H1 (cell line): ENCODE measurements at regions not wholly inside any gene's neighbourhood (a gene's known extent, or its start where the extent isn't known, plus 50 kb on each side); places are given as distances from the start of the nearest gene placed in this dataset.
A peak's percentile ranks its signal among the peaks of the same experiment; 100 is the strongest.

Experiments used
- CTCF ChIA-PET: fragments of 300-600 bp; sonication (Branson Sonifier 250); formaldehyde crosslinking; loops from one replicate; lab custom pipeline; 2021; ENCODE audit not compliant: partially characterized antibody; lab: Charles Lee
- POLR2A ChIA-PET: fragments of 300-600 bp; sonication (Branson Sonifier 250); formaldehyde crosslinking; loops from one replicate; lab custom pipeline; 2021; ENCODE audit warnings: inconsistent platforms; ENCODE audit not compliant: partially characterized antibody; lab: Charles Lee
- DNase-seq, 2 experiments: peaks; one replicate each; pipeline versions ENCODE4 v3.0.0 to v3.0.0-alpha.2; 2010 to 2022; ENCODE audit warnings: low spot score in 2 of 2, low read depth in 1 of 2, mixed read lengths in 1 of 2
- FAIRE-seq: peaks from 2 replicates; lab custom pipeline; 2011; peaks lifted over from hg19 to GRCh38; lab: Jason Lieb, UNC
- H2AFZ ChIP-seq: 2 replicates; pipeline ENCODE4 v1.8.1; 2012; ENCODE audit warnings: low read length, inconsistent platforms
- H2AK5ac ChIP-seq: 2 replicates; pipeline ENCODE4 v1.6.1; 2013; ENCODE audit warnings: low read depth, low read length
- H2BK120ac ChIP-seq: replicated peaks from 2 replicates; pipeline ENCODE3; 2013; ENCODE audit warnings: low read depth, low read length, inconsistent platforms
- H2BK12ac ChIP-seq: 2 replicates; pipeline ENCODE4 v1.6.1; 2013; ENCODE audit warnings: low read depth, low read length
- H2BK15ac ChIP-seq: 2 replicates; pipeline ENCODE4 v1.6.1; 2013; ENCODE audit warnings: low read length
- H2BK20ac ChIP-seq: 2 replicates; pipeline ENCODE4 v1.6.1; 2013; ENCODE audit warnings: low read length
- H2BK5ac ChIP-seq: 2 replicates; pipeline ENCODE4 v1.6.1; 2013; ENCODE audit warnings: low read depth, low read length
- H3K14ac ChIP-seq: 2 replicates; pipeline ENCODE4 v1.6.1; 2013; ENCODE audit warnings: inconsistent platforms; ENCODE audit not compliant: insufficient read length
- H3K18ac ChIP-seq: 2 replicates; pipeline ENCODE4 v1.6.1; 2013; ENCODE audit warnings: low read length; ENCODE audit errors: extremely low read depth
- H3K23ac ChIP-seq: 2 replicates; pipeline ENCODE4 v1.6.1; 2013; ENCODE audit warnings: inconsistent platforms; ENCODE audit not compliant: insufficient read length
- H3K23me2 ChIP-seq: 2 replicates; pipeline ENCODE4 v1.6.1; 2013; ENCODE audit warnings: low read depth, low read length
- H3K27ac ChIP-seq: 2 replicates; pipeline ENCODE4 v1.6.1; 2011; ENCODE audit warnings: low read depth, low read length, inconsistent platforms
- H3K27me3 ChIP-seq, 4 experiments: replicated peaks in 1 of 4; 1 replicate in 1 of 4; 2 replicates in 3 of 4; pipeline versions ENCODE4 v1.6.1 to v1.8.1; 2011 to 2013; ENCODE audit warnings: low read length in 3 of 4, mild to moderate bottlenecking in 3 of 4, inconsistent platforms in 2 of 4, mixed read lengths in 2 of 4, moderate library complexity in 1 of 4; ENCODE audit not compliant: control insufficient read depth in 3 of 4, insufficient read depth in 3 of 4; ENCODE audit errors: extremely low read depth in 1 of 4
- H3K36me3 ChIP-seq, 4 experiments: 2 replicates each; pipeline versions ENCODE4 v1.6.1 to v1.8.1; 2011 to 2013; ENCODE audit warnings: mild to moderate bottlenecking in 4 of 4, low read length in 3 of 4, moderate library complexity in 2 of 4, control low read depth in 1 of 4, inconsistent platforms in 1 of 4; ENCODE audit not compliant: insufficient read depth in 4 of 4, control insufficient read depth in 2 of 4
- H3K4ac ChIP-seq: replicated peaks from 2 replicates; pipeline ENCODE3; 2013; ENCODE audit warnings: low read length, low read depth, mixed read lengths, inconsistent platforms; ENCODE audit not compliant: insufficient read length
- H3K4me1 ChIP-seq, 4 experiments: replicated peaks in 1 of 4; 1 replicate in 1 of 4; 2 replicates in 3 of 4; pipeline versions ENCODE4 v1.6.1 to v1.8.1; 2011 to 2013; ENCODE audit warnings: low read length in 3 of 4, inconsistent platforms in 2 of 4, mixed read lengths in 1 of 4; ENCODE audit not compliant: insufficient read depth in 4 of 4, control insufficient read depth in 3 of 4
- H3K4me2 ChIP-seq, 2 experiments: 2 replicates each; pipeline versions ENCODE4 v1.6.1 to v1.8.1; 2011 to 2013; ENCODE audit warnings: low read depth in 2 of 2, low read length in 2 of 2, control low read depth in 1 of 2, inconsistent platforms in 1 of 2, mild to moderate bottlenecking in 1 of 2; ENCODE audit not compliant: insufficient read depth in 1 of 2
- H3K4me3 ChIP-seq, 4 experiments: fragments of 200-600, 300-600 bp in 1 of 4; sonication (generic), shearing (Covaris generic), sonication (Bioruptor Twin) in 1 of 4; 2 replicates each; pipeline versions ENCODE4 v1.5.1 to v1.8.1; 2011 to 2016; ENCODE audit warnings: low read length in 4 of 4, low read depth in 3 of 4, control low read depth in 2 of 4, inconsistent platforms in 2 of 4, mild to moderate bottlenecking in 2 of 4, mixed read lengths in 1 of 4, moderate library complexity in 1 of 4; ENCODE audit not compliant: insufficient read depth in 2 of 4; ENCODE audit errors: extremely low read depth in 1 of 4
- H3K56ac ChIP-seq: replicated peaks from 2 replicates; pipeline ENCODE3; 2013; ENCODE audit warnings: low read depth, mild to moderate bottlenecking, mixed read lengths, low read length, inconsistent platforms; ENCODE audit not compliant: insufficient read length
- H3K79me1 ChIP-seq: 2 replicates; pipeline ENCODE4 v1.6.1; 2013; ENCODE audit warnings: low read depth, low read length, control low read depth
- H3K79me2 ChIP-seq, 2 experiments: 2 replicates each; pipeline versions ENCODE4 v1.6.1 to v1.8.1; 2012 to 2013; ENCODE audit warnings: low read length in 2 of 2, mild to moderate bottlenecking in 2 of 2, inconsistent platforms in 1 of 2; ENCODE audit not compliant: insufficient read depth in 2 of 2, control insufficient read depth in 1 of 2
- H3K9ac ChIP-seq, 4 experiments: replicated peaks in 1 of 4; 1 replicate in 1 of 4; 2 replicates in 3 of 4; pipeline versions ENCODE4 v1.6.1 to v1.8.1; 2011 to 2013; ENCODE audit warnings: low read depth in 3 of 4, low read length in 3 of 4, control low read depth in 2 of 4, mild to moderate bottlenecking in 2 of 4, moderate library complexity in 2 of 4, inconsistent platforms in 1 of 4; ENCODE audit errors: extremely low read depth in 1 of 4
- H3K9me3 ChIP-seq, 2 experiments: 2 replicates each; pipeline versions ENCODE4 v1.6.1 to v1.8.1; 2012 to 2013; ENCODE audit warnings: mild to moderate bottlenecking in 2 of 2, moderate library complexity in 2 of 2, control low read depth in 1 of 2, inconsistent platforms in 1 of 2, low read depth in 1 of 2, low read length in 1 of 2, mixed read lengths in 1 of 2; ENCODE audit not compliant: insufficient read depth in 2 of 2
- H4K20me1 ChIP-seq, 2 experiments: replicated peaks in 1 of 2; 2 replicates each; pipeline versions ENCODE3 to v1.8.1; 2011 to 2013; ENCODE audit warnings: inconsistent platforms in 2 of 2, low read length in 2 of 2, mild to moderate bottlenecking in 1 of 2; ENCODE audit not compliant: insufficient read depth in 2 of 2, control insufficient read depth in 1 of 2
- H4K5ac ChIP-seq: 2 replicates; pipeline ENCODE4 v1.6.1; 2013; ENCODE audit warnings: low read length, low read depth, mixed read lengths, inconsistent platforms; ENCODE audit not compliant: insufficient read length
- H4K8ac ChIP-seq: 2 replicates; pipeline ENCODE4 v1.8.0; 2013; ENCODE audit warnings: mild to moderate bottlenecking, moderate library complexity, low read length, inconsistent platforms; ENCODE audit not compliant: insufficient read depth; ENCODE audit errors: extremely low read depth
- H4K91ac ChIP-seq: replicated peaks from 2 replicates; pipeline ENCODE3; 2013; ENCODE audit warnings: low read length, mixed read lengths, inconsistent platforms; ENCODE audit not compliant: insufficient read length
- ATF2 ChIP-seq: IDR thresholded peaks from 2 replicates; pipeline ENCODE4 v1.6.1; 2012; ENCODE audit warnings: low read length, inconsistent platforms
- CEBPB ChIP-seq: IDR thresholded peaks from 2 replicates; pipeline ENCODE4 v1.6.1; 2012; ENCODE audit warnings: low read depth, low read length
- CREB1 ChIP-seq: IDR thresholded peaks from 2 replicates; pipeline ENCODE4 v1.6.1; 2012; ENCODE audit warnings: inconsistent platforms
- EGR1 ChIP-seq: IDR thresholded peaks from 2 replicates; pipeline ENCODE4 v1.6.1; 2011; ENCODE audit warnings: low read depth, low read length, borderline replicate concordance
- JUND ChIP-seq: IDR thresholded peaks from 2 replicates; pipeline ENCODE4 v1.6.1; 2011; ENCODE audit warnings: mild to moderate bottlenecking, improper control_type of control experiment, low read length
- MAFK ChIP-seq: IDR thresholded peaks from 2 replicates; pipeline ENCODE4 v1.6.1; 2012; ENCODE audit warnings: low read depth, mild to moderate bottlenecking, improper control_type of control experiment, low read length
- POU5F1 ChIP-seq: IDR thresholded peaks from 2 replicates; pipeline ENCODE4 v1.6.1; 2011; ENCODE audit warnings: low read depth, mild to moderate bottlenecking, low read length, moderate library complexity
- RAD21 ChIP-seq, 2 experiments: IDR thresholded peaks in 1 of 2; conservative IDR thresholded peaks in 1 of 2; 2 replicates each; pipeline ENCODE4 v1.6.1; 2011; ENCODE audit warnings: low read depth in 2 of 2, low read length in 2 of 2, improper control_type of control experiment in 1 of 2, inconsistent platforms in 1 of 2, mild to moderate bottlenecking in 1 of 2, moderate library complexity in 1 of 2
- SP4 ChIP-seq: IDR thresholded peaks from 2 replicates; pipeline ENCODE4 v1.6.1; 2012; ENCODE audit warnings: low read length, inconsistent platforms
- SRF ChIP-seq: IDR thresholded peaks from 2 replicates; pipeline ENCODE4 v1.6.1; 2011; ENCODE audit warnings: mild to moderate bottlenecking, low read depth, low read length, moderate library complexity
- WGBS, 2 experiments: shearing (Covaris generic) in 1 of 2; methylation state at CpG; one replicate each; pipeline versions ENCODE4 v1.1.6 to v1.1.7; 2013 to 2015; ENCODE audit warnings: low lambda C conversion rate in 2 of 2, mixed read lengths in 2 of 2, inconsistent platforms in 1 of 2, low coverage in 1 of 2, missing lambda C conversion rate in 1 of 2; ENCODE audit not compliant: insufficient replicate concordance in 2 of 2, insufficient coverage in 1 of 2, insufficient read length in 1 of 2; ENCODE audit errors: extremely low coverage in 1 of 2, missing lambda C conversion rate in 1 of 2; 5-methylcytosine and 5-hydroxymethylcytosine counted together

GRCh38 chr6:56841751-56842150, 113.2 kb upstream of the BEND6 start:
- Histone ChIP-seq H2BK15ac (no peak overlapping the region), H4K8ac (no peak overlapping the region), H3K79me2 (peaks cover 7 to 83% of the 10 kb centered on the region in 2 experiments; a peak in 3 of 4 replicates), H3K4me1 (peaks cover 0 to 19% (median 9%) of the 10 kb centered on the region in 4 experiments; a peak in 2 of 7 replicates), H4K5ac (no peak overlapping the region), H2BK12ac (no peak overlapping the region)
- FAIRE-seq, result no peak
- no peak for TF ChIP-seq SP4
- no peak for TF ChIP-seq JUND
- TF ChIP-seq CEBPB, result no peak
- TF ChIP-seq POU5F1, result no peak
- no peak for TF ChIP-seq RAD21 (IDR thresholded peaks at IDR 0.05 in 1 of 2, conservative IDR thresholded peaks at IDR 0.05 in 1 of 2; ENCODE audit: low read depth in 2 of 2, low read length in 2 of 2)
- no peak for TF ChIP-seq SRF
- TF ChIP-seq MAFK, result no peak
- no peak for TF ChIP-seq CREB1
- TF ChIP-seq EGR1, result no peak
- TF ChIP-seq ATF2, result no peak
- TF ChIP-seq, all 59 proteins: peak for 0
- Histone ChIP-seq H4K91ac (no peak overlapping the region), H3K4ac (no peak overlapping the region), H3K79me1 (no peaks in the 10 kb centered on the region; the same call in 1 of the 2 replicates), H3K9ac (no peak overlapping the region), H4K20me1 (no peaks in the 10 kb centered on the region), H2BK120ac (no peak overlapping the region), H3K23ac (no peak overlapping the region), H2AFZ (no peak overlapping the region), H2BK5ac (no peak overlapping the region), H3K4me3 (peak overlapping the region in 3 of 4 experiments; percentile 91 to 98 (median 96); a peak in 6 of 8 replicates), H3K23me2 (peaks cover 7% of the 10 kb centered on the region), H3K4me2 (peak overlapping the region; percentile 87 to 99; a peak in 3 of 4 replicates), H3K27me3 (no peaks in the 10 kb centered on the region), H3K27ac (no peak overlapping the region), H3K56ac (no peak overlapping the region), H2AK5ac (no peak overlapping the region), H3K14ac (no peak overlapping the region), H2BK20ac (no peak overlapping the region), H3K36me3 (no peaks in the 10 kb centered on the region), H3K18ac (no peak overlapping the region), H3K9me3 (no peaks in the 10 kb centered on the region)
- WGBS, 2 experiments, result 33% methylated on average over 1 of the region's 1 CpG; no CpG with 5 or more reads in 1 of the 2 experiments
- ChIA-PET CTCF (interaction anchor here (0.7 to 1.8 kb wide), 7 partner anchors 8 to 138 kb away, joined by 3 to 8 read pairs (median 5); no protein-coding TSS in a partner anchor), POLR2A (interaction anchor here (1.0 to 3.6 kb wide), 6 partner anchors 9 to 66 kb away, joined by 3 to 15 read pairs (median 3); no protein-coding TSS in a partner anchor)
- no peak for DNase-seq
